ENCODE measurements at regions not wholly inside any gene's neighbourhood (a gene's known extent, or its start where the extent isn't known, plus 50 kb on each side); places are given as distances from the start of the nearest gene placed in this dataset.

DNA sequence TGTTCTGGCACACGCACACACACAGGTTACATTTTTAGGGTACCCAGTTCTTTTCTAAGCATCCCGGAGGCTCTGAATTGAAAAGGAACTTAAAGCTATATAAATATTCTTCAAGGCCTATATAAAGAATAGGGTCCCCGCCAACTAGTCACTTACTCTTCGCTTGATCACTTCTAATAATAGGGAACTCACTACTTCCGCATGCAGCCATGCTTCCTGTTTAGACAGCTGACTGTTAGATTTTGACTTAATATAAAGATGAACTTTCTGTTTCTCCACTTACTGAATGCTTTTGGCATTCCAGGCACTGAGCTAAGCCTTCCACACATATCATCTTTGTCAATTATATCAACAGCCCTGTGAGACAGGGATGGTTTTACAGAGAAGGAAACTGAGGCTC, 259.6 kb downstream of the TSHZ3 start:
- DNase-seq (ENCODE audit: low spot score) = no peak

DNA sequence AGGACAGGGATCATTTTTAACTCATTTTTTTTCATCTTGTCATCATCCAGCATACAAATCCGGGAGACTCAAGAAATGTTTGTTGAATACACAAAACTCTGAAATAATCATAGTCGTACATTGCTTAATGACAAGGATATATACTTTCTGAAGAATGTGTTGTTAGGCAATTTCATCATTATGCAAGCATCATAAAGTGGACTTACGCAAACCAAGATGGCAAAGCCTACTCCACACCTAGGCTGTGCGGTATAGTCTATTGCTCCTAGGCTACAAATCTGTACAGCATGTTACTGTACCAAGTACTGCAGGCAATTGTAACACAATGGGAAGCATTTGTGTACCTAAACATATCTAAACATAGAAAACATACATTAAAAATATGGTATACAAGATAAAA, 264.1 kb downstream of the TSHZ3 start:
- no peak for DNase-seq (ENCODE audit: low spot score)

DNA sequence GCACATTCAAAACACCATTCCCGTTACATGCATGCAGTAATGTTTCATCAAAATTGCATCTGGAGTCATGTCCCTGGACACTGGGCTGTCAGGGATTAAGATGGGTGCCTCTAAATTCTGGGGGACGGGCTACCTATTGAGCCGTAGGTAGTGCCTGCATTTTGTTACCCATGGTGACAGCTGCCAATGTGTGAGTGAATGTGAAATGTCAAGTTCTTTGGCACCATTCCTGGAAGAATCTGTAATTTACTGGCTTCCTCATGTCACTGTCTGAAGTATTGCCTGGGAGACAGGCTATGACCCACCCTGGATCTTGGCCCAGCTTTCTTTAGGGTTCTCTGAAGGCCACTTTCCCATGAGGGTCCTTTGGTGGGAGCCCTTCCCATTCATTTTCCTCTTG, 266.1 kb downstream of the TSHZ3 start:
- DNase-seq (ENCODE audit: low spot score) = no peak

DNA sequence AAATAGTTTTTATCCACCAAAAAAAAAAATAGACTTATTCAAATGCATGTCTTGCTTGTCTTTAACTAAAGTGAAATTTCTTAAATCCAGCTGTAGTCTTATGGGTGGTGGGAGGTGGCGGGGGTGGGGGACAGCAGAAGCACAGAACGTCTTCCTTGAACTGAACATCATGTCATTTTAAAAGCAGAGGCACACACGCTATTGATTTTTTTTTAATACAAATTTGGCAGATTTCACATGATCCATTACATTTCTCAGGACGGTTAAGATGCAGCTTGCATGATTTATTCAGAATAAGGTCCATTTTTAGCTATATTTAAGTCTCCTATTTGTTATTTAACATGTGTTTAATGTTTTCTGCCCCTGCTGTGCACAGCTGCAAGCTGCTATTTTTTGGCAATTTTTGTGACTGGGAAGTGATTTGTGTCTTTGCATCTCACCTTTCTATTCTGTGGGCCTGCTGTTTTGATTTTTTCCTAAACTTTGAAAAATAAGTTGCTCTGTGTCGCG, 274.0 kb downstream of the TSHZ3 start:
- no peak for DNase-seq (ENCODE audit: low spot score)

DNA sequence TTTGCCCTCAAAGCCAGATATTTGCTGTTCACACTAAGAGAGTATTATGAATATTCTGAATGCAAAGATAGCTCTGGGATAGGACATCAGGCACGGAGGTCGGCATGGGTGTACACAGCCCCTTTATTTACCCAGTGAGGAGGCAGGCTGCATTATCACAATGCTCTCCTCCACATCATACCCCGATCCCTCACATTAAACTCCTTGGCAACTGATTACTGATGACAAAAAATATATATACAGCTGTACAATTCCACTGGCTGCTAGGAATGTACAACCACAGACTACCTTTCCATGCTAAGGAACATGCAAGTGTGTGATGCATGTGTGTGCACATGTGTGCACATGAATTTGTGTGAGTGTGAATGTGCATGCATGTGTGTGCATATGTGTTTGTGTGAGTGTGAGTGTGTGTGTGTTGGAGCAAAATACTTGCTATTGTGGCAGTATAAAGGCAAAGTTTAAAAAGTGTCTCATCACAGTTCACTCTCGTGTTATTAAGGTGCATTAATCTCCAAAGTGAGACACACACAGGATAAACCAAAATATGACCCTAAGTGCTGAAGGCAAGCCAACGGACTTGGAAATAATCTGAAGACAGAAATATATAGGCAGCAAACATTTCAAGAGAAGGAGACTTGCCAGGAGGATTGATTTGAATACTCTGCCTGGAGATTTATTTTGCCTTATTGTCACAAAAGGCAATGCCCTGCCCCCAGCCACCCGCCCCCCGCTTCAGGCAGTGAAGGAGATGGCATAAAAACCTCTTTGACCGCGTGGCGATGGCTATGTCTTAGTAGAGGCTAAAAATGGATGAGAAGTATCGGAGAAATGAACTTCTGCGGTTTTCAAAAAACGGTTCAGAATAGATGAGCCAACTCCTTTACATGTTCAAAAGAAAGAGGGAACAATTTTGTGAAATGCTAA, 274.8 kb downstream of the TSHZ3 start:
- DNase-seq (ENCODE audit: low spot score) = no peak

DNA sequence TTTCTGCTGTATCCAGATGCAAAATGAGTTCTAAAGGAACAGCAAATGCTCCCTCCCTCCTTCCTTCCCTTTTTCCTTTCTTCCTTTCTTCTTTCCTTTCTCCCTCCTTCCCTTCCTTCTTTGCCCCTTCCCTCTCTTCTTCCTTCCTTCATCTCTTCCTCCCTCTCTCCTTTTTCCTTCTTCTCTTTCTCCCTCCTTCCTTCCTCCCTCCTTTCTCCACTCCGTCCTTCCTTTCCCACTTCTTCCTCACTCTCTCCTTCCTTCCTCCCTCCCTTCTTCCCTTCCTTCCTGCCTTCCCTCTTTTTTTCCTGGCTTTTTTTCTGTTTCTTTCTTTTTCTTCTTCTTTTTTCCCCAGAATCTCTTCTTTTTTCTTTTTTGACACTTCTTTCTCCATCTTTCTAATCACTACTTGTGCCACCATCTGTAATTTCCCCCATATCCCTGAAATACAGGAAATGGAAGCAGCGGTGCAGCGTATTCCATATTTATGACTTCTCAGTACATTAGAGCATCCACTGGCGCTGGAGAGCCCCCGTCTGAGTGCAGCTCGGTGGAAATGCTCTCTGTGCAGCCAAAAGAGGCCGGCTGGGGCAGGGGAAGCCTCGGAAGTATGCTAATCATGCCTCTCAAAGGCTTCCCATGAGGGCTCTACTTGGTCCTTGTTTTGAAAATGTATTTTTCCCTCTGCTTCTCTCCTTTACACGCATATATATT, 275.6 kb downstream of the TSHZ3 start:
- no peak for DNase-seq (ENCODE audit: low spot score)

DNA sequence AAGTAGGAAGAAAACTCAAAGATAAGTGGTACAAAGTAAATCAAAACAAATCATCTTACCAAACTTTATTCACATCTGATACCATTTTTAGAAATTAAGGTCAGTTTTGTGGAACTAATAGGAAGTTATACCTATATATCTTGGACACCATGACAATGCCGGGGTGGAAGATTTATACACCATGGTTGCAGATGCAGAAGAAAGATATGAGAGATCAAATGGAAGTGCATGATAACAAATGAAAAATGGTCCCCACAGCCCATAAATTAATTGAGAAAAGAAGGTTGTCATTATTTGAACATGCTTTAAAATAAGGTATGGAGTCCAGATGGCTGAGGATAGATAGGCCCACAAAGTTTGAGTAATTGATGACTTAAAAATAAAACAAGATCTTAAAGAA, 276.8 kb downstream of the TSHZ3 start:
- no peak for DNase-seq (ENCODE audit: low spot score)

DNA sequence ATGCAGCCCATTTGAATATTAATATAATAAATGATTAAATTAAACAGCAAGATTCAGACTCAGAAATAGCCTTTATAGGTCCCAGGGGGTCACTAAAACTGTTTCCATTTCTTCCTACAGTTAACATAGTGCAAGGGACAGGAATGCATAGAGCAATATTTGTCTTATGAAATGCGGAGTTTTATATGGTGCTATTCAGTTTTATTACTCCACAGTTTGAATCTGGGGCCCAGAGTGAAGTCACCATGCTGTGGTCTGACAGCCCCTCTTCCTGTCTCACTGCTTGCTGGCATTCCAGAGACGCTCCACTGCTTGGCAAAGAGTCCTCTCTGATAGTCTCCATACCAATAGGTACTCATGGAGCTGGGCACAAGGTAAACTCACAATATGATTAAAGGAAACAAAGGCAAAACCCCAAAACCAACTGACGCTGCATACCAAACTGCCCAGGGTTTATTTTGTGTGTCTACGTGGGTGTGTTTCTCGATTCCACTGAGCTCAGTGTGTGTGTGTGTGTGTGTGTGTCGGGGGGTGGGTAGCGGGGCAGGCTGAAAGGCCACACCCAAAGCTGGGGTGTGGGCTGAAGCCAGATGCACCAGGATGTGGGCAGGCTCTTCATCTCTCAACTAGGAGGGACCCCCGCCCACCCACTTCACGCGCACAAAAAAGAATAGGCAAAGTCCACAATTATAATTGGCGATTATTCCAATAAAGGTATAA, 277.9 kb downstream of the TSHZ3 start:
- DNase-seq (ENCODE audit: low spot score) = no peak

DNA sequence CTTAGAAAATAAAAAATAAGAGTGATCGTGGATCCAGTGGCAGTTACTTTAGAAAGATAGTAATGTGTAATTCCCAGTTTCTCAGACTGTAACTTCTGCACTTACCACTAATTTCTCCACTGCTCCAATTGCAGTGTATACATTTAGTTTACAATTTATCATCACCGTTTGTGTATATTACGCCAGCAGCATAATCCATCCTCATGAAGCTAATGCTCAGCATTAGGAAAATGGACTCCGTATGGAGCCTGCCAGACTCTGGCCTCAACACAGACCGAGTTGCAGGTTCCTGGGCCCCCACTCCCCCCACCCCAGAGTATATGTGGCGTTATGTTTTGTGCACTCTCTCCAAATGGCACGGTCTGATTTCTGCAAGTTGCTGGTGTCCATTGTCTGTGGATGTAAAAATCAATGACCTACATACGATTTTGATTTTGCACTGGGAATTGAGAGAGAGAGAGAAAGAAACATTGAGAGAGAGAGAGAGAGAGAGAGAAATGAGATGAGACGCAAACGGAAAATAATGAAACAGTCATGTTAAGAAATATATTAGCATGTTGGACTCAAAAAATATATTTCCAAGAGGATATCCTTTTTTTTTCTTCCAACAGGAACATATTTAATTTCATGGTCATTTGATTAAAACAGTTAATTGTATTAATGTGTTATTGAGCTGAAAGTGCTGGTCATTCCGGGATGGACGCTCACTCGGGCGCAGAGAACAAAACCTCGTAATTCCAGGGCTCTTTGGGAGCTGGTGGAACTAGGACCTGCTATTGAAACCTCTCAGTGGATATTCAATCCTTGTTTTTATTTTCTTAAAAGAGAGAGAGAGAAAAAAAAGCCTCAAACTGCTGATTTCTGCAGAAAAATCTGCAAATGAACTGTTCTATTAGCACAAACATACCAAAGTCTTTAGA, 278.8 kb downstream of the TSHZ3 start:
- DNase-seq (ENCODE audit: low spot score) = no peak

DNA sequence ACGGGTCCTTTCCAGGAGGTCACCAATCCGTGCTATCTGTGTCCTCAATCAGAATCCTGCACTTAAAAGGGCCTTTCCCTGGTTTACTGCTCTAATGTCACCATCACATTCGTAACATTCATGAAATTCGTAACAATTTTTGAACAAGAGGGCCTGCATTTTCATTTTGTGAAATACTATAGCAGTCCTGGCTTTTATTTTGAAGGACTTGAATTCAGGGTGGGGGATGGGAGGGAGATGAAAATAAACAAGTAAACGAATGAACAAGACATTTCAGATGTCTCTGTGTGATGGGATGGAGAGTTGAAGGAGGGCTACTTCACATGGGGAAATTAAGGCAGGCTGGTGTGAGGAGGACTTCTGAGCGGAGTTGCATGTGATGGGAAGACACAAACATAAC, 281.0 kb downstream of the TSHZ3 start:
- no peak for DNase-seq (ENCODE audit: low spot score)

DNA sequence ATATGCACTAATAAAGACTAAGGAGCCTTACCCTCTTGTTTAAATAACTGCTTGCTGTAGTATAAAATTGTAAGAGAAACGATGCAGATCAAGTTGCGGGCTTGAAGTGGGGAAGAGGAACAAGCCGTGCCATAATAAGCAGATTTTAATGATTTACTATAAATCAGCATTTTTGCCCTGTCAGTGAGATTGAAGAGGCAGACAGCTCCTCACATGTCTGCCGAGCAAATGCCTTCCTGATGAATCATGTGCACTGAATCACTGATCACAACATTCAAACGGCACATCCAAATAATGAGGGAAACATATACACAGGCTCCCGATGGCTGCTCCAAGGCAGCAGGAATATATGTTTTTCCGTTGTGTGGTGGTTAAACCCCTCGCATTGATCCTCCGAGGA, 282.9 kb downstream of the TSHZ3 start:
- peak; percentile 59 for DNase-seq (ENCODE audit: low spot score)

DNA sequence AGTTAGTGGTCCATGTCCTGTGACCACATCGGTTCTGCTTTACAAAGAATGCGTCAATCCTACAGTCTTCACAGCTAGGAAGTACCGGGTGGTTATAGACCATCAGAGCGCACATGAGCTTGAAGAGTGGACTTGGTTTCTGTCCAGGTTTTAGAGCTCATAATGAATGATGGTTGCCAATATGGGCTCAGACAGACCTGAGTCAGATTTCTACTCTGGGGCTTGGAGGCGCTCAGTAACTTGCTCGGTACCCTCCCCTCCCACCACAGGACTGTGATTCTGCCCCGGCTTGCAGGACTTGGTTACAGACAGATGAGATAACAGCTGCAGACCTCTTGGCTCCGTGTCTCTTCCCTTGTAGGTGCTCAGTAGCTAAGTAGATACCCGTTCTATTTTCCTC, 284.7 kb downstream of the TSHZ3 start:
- no peak for DNase-seq (ENCODE audit: low spot score)

DNA sequence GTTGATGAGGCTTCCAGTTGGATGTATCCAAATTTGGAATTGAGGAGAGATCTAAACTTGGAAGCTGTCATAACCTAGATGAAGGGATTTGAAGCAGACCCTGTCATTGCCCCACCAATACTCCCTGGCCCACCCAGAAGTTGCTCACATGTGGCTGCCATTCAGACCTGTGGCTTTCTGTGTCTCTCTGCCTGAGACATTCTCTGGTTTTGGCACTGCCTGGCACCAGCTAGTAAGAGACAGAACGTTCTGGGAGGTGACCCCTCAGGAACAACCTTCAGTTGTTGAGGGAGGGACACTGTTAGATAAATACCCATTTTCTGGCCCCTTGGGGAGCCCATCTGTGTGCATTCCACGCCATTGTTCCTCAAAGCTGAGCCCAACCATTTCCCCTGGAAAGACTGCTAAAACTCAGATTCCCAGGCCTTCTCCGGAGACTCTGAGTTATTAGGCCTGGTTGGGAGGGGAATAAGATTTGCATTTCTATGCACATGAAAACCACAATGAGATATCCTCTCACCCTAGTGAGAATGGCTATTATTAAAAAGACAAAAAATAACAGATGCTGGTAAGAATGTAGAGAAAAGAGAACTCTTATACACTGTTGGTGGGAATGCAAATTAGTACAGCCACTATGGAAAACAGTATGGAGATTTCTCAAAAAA, 290.4 kb downstream of the TSHZ3 start:
- no peak for DNase-seq (ENCODE audit: low spot score)

DNA sequence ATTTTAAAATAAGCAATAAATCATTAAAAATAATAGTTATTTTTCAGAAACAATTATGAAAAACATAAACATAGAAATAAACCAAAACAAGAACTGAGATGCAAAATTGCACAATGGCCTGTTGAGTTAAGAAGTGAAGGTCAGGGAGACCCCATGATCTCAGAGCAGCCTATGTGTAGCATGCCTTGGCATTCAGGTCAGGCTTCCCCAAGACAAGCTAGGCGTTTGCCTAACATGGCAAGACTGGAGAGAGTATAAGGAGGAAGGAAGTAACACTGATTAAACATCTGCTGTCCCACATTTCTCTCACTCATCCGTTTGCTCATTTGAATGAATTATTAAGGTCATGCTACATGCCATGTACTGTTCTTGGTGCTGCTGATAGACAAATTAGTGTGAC, 291.8 kb downstream of the TSHZ3 start:
- no peak for DNase-seq (ENCODE audit: low spot score)

DNA sequence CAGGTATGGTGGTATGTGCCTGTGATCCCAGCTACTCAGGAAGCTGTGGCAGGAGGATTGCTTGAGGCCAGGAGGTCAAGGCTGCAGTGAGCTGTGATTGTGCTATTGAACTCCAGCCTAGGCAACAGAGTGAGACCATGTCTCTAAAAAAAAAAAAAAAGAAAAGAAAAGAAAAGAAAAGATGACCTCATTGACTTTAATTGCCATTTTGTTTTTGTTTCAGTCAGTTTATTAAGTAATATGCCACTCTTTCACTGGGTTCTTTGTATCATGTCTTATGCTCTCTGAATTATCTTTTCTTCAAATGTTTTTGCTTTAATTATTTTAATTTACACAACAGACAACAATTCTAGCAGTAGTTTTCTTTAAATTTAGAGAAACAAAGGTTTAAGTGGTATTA, 293.8 kb downstream of the TSHZ3 start:
- no peak for DNase-seq (ENCODE audit: low spot score)

DNA sequence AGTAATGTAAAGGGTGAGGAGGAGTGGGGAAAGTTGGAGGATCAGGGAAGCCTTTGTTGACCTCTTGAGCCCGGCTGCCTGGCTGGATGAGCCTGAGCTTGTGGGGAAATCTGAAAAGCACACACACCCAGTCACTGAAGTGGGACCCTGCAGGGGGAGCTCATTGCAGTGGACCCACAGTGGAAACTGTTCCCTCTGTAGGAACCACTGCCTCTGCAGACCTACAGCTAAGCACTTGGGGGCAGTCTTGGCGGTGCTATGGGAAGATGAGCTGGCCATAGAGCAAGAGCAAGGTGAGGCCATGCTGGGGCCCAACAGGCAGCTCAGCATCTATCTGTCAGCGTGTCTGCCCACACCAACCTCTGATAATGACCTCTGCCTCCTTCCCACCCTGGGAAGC, 294.8 kb downstream of the TSHZ3 start:
- peak; percentile 52 for DNase-seq (ENCODE audit: low spot score)

DNA sequence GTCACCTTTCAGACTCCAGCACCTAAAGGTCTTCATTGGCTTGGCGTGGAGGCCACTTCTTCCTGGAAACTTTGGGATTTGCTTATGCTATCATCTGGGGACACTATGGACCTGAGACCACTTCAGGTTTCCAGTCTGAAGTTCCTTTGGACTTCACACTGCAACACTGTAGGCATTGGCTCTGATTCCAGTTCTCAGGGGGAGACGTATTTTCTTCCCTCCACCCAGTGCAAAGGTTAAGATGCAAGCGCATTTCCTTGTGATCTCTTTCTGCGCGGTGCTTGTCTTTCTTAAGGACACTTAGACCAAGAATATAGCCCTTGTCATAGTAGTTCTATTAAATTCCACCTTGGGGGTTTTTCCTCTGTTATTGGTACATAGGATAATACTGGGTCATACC, 299.8 kb downstream of the TSHZ3 start:
- DNase-seq (ENCODE audit: low spot score) = no peak

DNA sequence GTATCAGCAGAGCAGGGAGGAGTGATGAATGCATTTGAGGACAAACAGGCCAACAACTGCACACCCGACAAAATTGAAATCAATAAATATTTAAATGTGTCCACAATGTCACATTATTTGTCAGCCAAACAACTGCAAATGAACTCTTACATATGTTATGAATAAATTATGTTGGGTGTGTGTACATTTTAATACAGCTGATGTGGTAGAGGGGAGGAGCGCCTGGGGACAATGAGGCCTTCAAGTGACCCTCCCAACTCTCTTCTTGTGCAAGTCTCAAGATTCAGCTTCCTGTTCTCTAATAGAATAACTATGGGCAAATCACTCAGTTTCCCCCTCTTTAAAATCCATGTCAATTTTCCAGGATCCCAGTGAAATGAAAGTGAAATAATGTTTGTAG, 303.2 kb downstream of the TSHZ3 start:
- no peak for DNase-seq (ENCODE audit: low spot score)

DNA sequence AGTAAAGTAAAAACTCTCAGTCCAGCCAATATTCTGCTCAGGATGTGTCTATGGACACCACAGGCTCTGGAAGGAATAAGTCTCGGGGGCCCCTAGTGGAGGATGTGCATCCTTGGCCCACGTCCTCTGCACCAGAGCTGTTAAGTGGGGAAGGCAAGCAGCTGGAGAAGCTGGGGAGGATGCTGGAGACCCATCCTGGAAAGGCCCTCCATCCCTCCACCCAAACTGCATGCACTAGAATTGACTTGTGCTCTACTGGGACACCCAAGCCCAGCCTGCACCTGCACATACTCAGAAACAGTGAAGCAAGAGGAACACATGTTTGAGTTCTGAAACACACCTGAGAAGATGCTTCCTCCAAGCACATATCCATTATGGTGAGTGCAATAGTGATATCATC, 307.8 kb downstream of the TSHZ3 start:
- no peak for DNase-seq (ENCODE audit: low spot score)

DNA sequence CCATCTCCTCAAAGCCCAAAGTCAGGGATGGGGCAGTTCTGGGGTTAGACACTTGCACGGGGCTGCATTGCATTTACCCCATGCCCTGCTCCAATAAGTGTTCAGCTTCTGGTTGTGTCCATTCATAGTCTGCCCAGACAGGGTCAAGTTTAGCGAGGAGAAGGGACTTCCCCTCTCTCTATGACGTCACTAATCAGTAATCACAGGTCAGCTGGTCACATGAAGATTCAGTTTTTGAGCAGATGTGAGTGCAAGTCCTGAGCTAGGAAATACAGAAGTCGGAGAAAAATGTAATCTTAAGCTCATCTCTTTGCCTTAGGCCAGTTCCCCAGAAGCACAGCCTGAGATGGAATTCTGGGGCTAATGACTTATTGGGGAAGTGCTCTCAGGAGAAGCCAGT, 310.1 kb downstream of the TSHZ3 start:
- DNase-seq (ENCODE audit: low spot score) = no peak
